Heart right ventricle (tissue), 16 donors: ENCODE measurements at regions not wholly inside any gene's neighbourhood (a gene's known extent, or its start where the extent isn't known, plus 50 kb on each side); places are given as distances from the start of the nearest gene placed in this dataset.

ENCODE experiments used
- ATAC-seq, 8 donors: fragments of 200-7000 bp; cut with Tn5 transposase; one replicate each; pipeline ENCODE4 v1.9.1; 2020; ENCODE audit warnings: mild to moderate bottlenecking in 8 of 8, moderate library complexity in 8 of 8, moderate number of reproducible peaks in 1 of 8
- DNase-seq, 2 donors: peaks; one replicate each; pipeline ENCODE4 v3.0.0-alpha.2; 2020
- H3K27ac ChIP-seq, 10 donors: fragments of 200-600 bp; sonication (generic) in 2 of 10; one replicate each; pipeline versions ENCODE4 v1.5.0 to v1.8.0; 2020 to 2022; ENCODE audit warnings: mild to moderate bottlenecking in 3 of 10
- H3K27me3 ChIP-seq, 7 donors: fragments of 200-600 bp; one replicate each; pipeline ENCODE4 v1.8.0; 2021 to 2022; ENCODE audit warnings: mild to moderate bottlenecking in 2 of 7
- H3K36me3 ChIP-seq, 9 donors: fragments of 200-600 bp; sonication (generic) in 1 of 9; one replicate each; pipeline versions ENCODE4 v1.5.0 to v1.8.0; 2020 to 2022; ENCODE audit warnings: mild to moderate bottlenecking in 2 of 9
- H3K4me1 ChIP-seq, 9 donors: fragments of 200-600 bp; sonication (generic) in 1 of 9; one replicate each; pipeline versions ENCODE4 v1.5.0 to v1.8.0; 2020 to 2022; ENCODE audit warnings: mild to moderate bottlenecking in 4 of 9
- H3K4me3 ChIP-seq, 10 donors: fragments of 200-600 bp; sonication (generic) in 2 of 10; one replicate each; pipeline versions ENCODE4 v1.5.0 to v1.8.0; 2020 to 2022; ENCODE audit warnings: mild to moderate bottlenecking in 7 of 10, moderate library complexity in 2 of 10
- H3K9me3 ChIP-seq, 11 donors: fragments of 200-600 bp in 10 of 11; sonication (generic) in 2 of 11; one replicate each; pipeline versions ENCODE4 v1.5.0 to v1.8.0; 2013 to 2022; ENCODE audit warnings: mild to moderate bottlenecking in 2 of 11, control low read depth in 1 of 11, moderate library complexity in 1 of 11
- CTCF ChIP-seq, 9 donors: fragments of 200-600 bp; sonication (generic) in 2 of 9; IDR thresholded peaks; one replicate each; pipeline versions ENCODE4 v1.5.0 to v1.8.0; 2021 to 2022; ENCODE audit warnings: antibody characterized with exemption in 9 of 9, mild to moderate bottlenecking in 5 of 9, moderate library complexity in 1 of 9
- WGBS, 2 donors: extraction: QIAGEN DNeasy Blood & Tissue Kit; methylation state at CpG; one replicate each; pipeline ENCODE4 v1.1.7; 2013; ENCODE audit warnings: inconsistent platforms in 1 of 2; 5-methylcytosine and 5-hydroxymethylcytosine counted together
- intact Hi-C, 10 donors: fragments of 100-400 bp; cut with DNase I; formaldehyde crosslinking; loops; one replicate each; pipeline versions ENCODE4 v1.11.1 to v1.14.2; 2022
- donor health status: Arrhythmogenic right ventricular cardiomyopathy.
- donor health status: ischemic (EF 13 %, LVEDD 7.1; RV severe dilation, severe dysfunction).
- donor health status: healthy with polysubstance abuse.
- donor health status: DM: no; HTN: yes; CAD: no.
- donor health status: DM: no; HTN: no; CAD: no.
- donor health status: ischemic (EF 25% LVEDD 6.9; RV normal size, moderate dysfunction).
- donor health status: ischemic (EF 25% LVEDD 5.7; RV mildly dilated, moderate dysfunction).
- donor health status: healthy.
- donor health status: DM: yes; HTN: yes; CAD: no.
- donor health status: Ischemic cardiomyopathy.
- donor health status: ischemic (EF 35%, LVEDD 5.7; RV mildly dilated, moderate dysfunction).
- donor health status: nonischemic (EF 11% LVEDD 7.7; RV severe dilation, severe dysfunction).
- donor health status: DM: yes; HTN: yes; CAD: no.
- donor health status: PGD.
- donor health status: ischemic (EF 29% LVEDD 5.4; RV normal size, mild dysfunction).
- donor health status: nonischemic (EF 23%, LVEDD 6.1; RV moderate dilation, normal function).

GRCh38 chr13:31909864-31910551 is 121.6 kb upstream of the FRY start:
- intact Hi-C loops: loop anchor here in 9 of 10 donors (2.0 to 10.0 kb wide), 7 partner anchors 57 to 405 kb away; partner anchors contain the start of genes BRCA2 (in 1 of the 9) and ZAR1L (in 1 of the 9)
- H3K9me3 ChIP-seq: no peaks in the 10 kb centered on the region
- 17 to 19% methylated on average over 6 of the region's 6 CpGs for WGBS, 2 donors
- H3K27me3 ChIP-seq: no peaks in the 10 kb centered on the region
- peaks cover 7 to 66% (median 56%) of the 10 kb centered on the region in 9 donors for H3K4me1 ChIP-seq
- ATAC-seq (peak in 7 of 8 donors; percentile 25 to 70 (median 54)), DNase-seq (peak in 1 of 2 donors; percentile 76)
- peak; percentile 78 to 96 (median 91) for TF ChIP-seq CTCF (IDR thresholded peaks at IDR 0.05)
- peak overlapping the region in 6 of 10 donors; percentile 29 to 67 (median 34) for H3K27ac ChIP-seq
- no peak overlapping the region for H3K4me3 ChIP-seq
- H3K36me3 ChIP-seq: no peaks in the 10 kb centered on the region

DNA sequence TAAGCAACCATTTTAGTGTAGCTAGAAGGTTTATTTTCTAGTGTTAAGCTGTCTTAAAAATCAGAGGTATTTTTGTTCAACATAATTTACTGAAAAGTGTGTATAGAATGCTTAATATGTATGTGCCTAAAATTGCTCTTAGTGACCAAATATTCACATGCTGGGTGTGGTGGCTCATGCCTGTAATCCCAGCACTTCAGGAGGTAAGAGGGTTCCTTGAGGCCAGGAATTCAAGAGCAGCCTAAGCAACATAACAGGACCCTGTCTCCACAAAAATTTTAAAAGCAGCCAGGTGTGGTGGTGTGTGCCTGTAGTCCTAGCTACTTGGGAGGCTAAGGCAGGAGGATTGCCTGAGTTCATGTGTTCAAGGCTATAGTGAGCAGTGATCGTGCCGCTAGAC is 120.9 kb upstream of the FRY start:
- WGBS, 2 donors: 96% methylated on average over 2 of the region's 2 CpGs
- Histone ChIP-seq H3K36me3 (no peaks in the 10 kb centered on the region), H3K27me3 (no peaks in the 10 kb centered on the region), H3K4me1 (peaks cover 7 to 62% (median 52%) of the 10 kb centered on the region in 9 donors), H3K4me3 (no peak overlapping the region), H3K9me3 (no peaks in the 10 kb centered on the region), H3K27ac (peak overlapping the region in 6 of 10 donors; percentile 27 to 67 (median 29))
- ATAC-seq: peak in 1 of 8 donors; percentile 13
- no peak for TF ChIP-seq CTCF (IDR thresholded peaks at IDR 0.05)
- intact Hi-C loops: loop anchor here in 8 of 10 donors (5.0 to 10.0 kb wide), 5 partner anchors 57 to 402 kb away; no protein-coding TSS in a partner anchor
- DNase-seq: no peak

DNA sequence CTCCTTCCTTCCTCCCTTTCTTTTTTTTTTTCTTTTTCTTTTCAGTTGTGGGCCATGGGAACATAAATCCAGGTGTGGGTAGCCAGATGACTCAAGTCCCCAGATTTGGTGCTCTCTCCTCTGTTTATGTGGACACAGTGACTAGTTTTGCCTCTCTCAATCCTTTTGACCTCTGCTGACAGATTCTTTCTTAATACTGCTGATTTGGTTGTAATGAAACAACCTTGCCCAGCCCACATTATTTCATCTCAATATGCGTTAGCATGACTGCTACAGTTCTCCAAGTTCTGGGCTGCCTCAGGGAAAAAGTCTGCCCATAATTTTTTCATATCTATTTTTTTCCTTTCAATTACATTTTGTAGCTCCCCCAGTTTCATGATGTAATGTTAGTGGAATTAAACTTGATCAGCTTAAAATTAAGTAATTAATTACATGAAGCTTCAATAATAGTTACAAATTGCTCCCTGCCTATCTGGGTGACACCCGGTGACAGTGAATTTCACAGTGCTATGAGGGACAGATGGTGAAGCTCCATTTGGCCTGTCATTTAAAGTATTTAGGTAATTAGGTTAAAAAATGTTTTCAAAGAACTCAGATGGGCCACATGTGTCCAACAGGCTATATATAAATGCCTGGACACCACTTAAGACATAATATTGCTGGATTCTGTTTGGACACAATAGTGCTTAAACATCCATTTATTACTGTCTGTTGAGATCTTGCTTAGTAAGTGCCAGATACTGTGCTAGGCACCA is 118.8 kb upstream of the FRY start:
- 92 to 95% methylated on average over 2 of the region's 2 CpGs for WGBS, 2 donors
- ATAC-seq: no peak
- DNase-seq: no peak
- H3K36me3 ChIP-seq: no peaks in the 10 kb centered on the region
- H3K9me3 ChIP-seq: no peaks in the 10 kb centered on the region
- H3K4me1 ChIP-seq: peaks cover 7 to 59% (median 52%) of the 10 kb centered on the region in 9 donors
- H3K27ac ChIP-seq: no peak overlapping the region
- H3K4me3 ChIP-seq: no peak overlapping the region
- intact Hi-C loops: loop anchor here in 8 of 10 donors (5.0 to 10.0 kb wide), 5 partner anchors 54 to 399 kb away; no protein-coding TSS in a partner anchor
- no peaks in the 10 kb centered on the region for H3K27me3 ChIP-seq
- no peak for TF ChIP-seq CTCF (IDR thresholded peaks at IDR 0.05)

DNA sequence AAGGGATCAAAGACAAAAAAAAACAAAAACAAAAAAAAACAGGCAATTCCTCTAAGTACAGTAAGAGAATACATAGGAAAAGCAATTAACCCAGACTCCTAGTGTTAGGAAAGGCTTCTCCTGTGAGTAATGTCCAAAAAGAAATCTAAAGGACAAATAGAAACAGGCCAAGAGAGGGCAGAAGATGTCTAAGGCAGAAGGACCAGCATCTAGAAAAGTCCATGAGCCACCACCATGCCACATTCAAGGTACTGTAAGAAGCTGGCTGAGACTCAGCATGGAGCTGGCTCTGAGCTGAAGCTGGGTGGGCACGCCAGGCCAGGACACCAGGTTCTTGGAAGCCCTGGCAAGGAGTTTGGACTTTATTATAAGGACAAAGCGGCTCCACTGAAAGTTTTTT is 118.1 kb upstream of the FRY start:
- ATAC-seq (no peak), DNase-seq (no peak)
- no peaks in the 10 kb centered on the region for H3K36me3 ChIP-seq
- H3K4me1 ChIP-seq: peaks cover 7 to 55% (median 48%) of the 10 kb centered on the region in 9 donors
- H3K9me3 ChIP-seq: no peaks in the 10 kb centered on the region
- no peaks in the 10 kb centered on the region for H3K27me3 ChIP-seq
- peak in 2 of 9 donors; percentile 9 for TF ChIP-seq CTCF (IDR thresholded peaks at IDR 0.05)
- WGBS, 2 donors: 97 to 100% methylated on average over 2 of the region's 2 CpGs
- intact Hi-C loops: loop anchor here in 8 of 10 donors (5.0 to 10.0 kb wide), 5 partner anchors 54 to 399 kb away; no protein-coding TSS in a partner anchor
- no peak overlapping the region for H3K27ac ChIP-seq
- no peak overlapping the region for H3K4me3 ChIP-seq
